K562 (cell line): ENCODE measurements at regions not wholly inside any gene's neighbourhood (a gene's known extent, or its start where the extent isn't known, plus 50 kb on each side); places are given as distances from the start of the nearest gene placed in this dataset.

Source experiments
- CEBPG ChIP-seq, 3 experiments: fragments of 200-800 bp in 1 of 3; sonication (Bioruptor generic) in 1 of 3; sonication (generic) in 1 of 3; formaldehyde crosslinking in 1 of 3; IDR thresholded peaks in 2 of 3; conservative IDR thresholded peaks in 1 of 3; 2 replicates each; pipeline versions ENCODE4 v1.6.1 to v1.8.0; 2016 to 2022; ENCODE audit warnings: missing compliant biosample characterization in 2 of 3, missing genetic modification characterization in 2 of 3, mild to moderate bottlenecking in 1 of 3, missing genetic modification reagents in 1 of 3
- NCOA4 ChIP-seq: fragments of 450-650 bp; IDR thresholded peaks from 2 replicates; pipeline ENCODE4 v1.6.1; 2018; ENCODE audit warnings: mild to moderate bottlenecking; ENCODE audit not compliant: partially characterized antibody
- PHB2 ChIP-seq: fragments of 450-650 bp; IDR thresholded peaks from 2 replicates; pipeline ENCODE4 v1.6.1; 2017; ENCODE audit warnings: low read depth
- SP2 ChIP-seq: IDR thresholded peaks from 2 replicates; pipeline ENCODE4 v1.6.1; 2011; ENCODE audit warnings: mild to moderate bottlenecking, low read depth, low read length, moderate library complexity; ENCODE audit not compliant: poor library complexity, severe bottlenecking; ENCODE audit errors: extremely low read depth
- TEAD4 ChIP-seq, 2 experiments: sonication (generic) in 1 of 2; formaldehyde crosslinking in 1 of 2; IDR thresholded peaks; 2 replicates each; pipeline versions ENCODE4 v1.6.1 to v1.8.0; 2012 to 2022; ENCODE audit warnings: borderline replicate concordance in 1 of 2, inconsistent platforms in 1 of 2, low read length in 1 of 2, mild to moderate bottlenecking in 1 of 2, missing genetic modification reagents in 1 of 2
- ZNF41 ChIP-seq: fragments of 250-450 bp; sonication (Bioruptor Pico); conservative IDR thresholded peaks from 2 replicates; pipeline ENCODE4 v1.4.0; 2020; ENCODE audit warnings: mild to moderate bottlenecking
- TF ChIP-seq, protein P1 (sequence below): fragments of 450-650 bp; IDR thresholded peaks from 2 replicates; pipeline ENCODE4 v1.7.0; 2016; ENCODE audit warnings: borderline replicate concordance
- TF ChIP-seq, protein P2 (sequence below), 2 experiments: fragments of 450-650 bp in 1 of 2; sonication (generic) in 1 of 2; formaldehyde crosslinking in 1 of 2; IDR thresholded peaks; 2 replicates each; pipeline versions ENCODE4 v1.7.1 to v1.9.0; 2016 to 2022; ENCODE audit warnings: inconsistent platforms in 1 of 2, mild to moderate bottlenecking in 1 of 2, missing genetic modification reagents in 1 of 2

GRCh38 chr6:92635553-92636153, 783.7 kb downstream of the EPHA7 start (continued):
- TF ChIP-seq, protein P1, sequence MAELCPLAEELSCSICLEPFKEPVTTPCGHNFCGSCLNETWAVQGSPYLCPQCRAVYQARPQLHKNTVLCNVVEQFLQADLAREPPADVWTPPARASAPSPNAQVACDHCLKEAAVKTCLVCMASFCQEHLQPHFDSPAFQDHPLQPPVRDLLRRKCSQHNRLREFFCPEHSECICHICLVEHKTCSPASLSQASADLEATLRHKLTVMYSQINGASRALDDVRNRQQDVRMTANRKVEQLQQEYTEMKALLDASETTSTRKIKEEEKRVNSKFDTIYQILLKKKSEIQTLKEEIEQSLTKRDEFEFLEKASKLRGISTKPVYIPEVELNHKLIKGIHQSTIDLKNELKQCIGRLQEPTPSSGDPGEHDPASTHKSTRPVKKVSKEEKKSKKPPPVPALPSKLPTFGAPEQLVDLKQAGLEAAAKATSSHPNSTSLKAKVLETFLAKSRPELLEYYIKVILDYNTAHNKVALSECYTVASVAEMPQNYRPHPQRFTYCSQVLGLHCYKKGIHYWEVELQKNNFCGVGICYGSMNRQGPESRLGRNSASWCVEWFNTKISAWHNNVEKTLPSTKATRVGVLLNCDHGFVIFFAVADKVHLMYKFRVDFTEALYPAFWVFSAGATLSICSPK = no peak
- TF ChIP-seq ZNF41 (CRISPR knock-in tag) (no peak), PHB2 (no peak), SP2 (no peak), CEBPG (CRISPR knock-in tag; IDR thresholded peaks at IDR 0.05) (no peak), CEBPG (tag; conservative IDR thresholded peaks at IDR 0.05 in 1 of 2, IDR thresholded peaks at IDR 0.05 in 1 of 2) (no peak), TEAD4 (IDR thresholded peaks at IDR 0.05; ENCODE audit: low read length) (no peak), TEAD4 (CRISPR knock-in tag; IDR thresholded peaks at IDR 0.05; ENCODE audit: borderline replicate concordance) (no peak), NCOA4 (no peak)
- TF ChIP-seq, protein P2, sequence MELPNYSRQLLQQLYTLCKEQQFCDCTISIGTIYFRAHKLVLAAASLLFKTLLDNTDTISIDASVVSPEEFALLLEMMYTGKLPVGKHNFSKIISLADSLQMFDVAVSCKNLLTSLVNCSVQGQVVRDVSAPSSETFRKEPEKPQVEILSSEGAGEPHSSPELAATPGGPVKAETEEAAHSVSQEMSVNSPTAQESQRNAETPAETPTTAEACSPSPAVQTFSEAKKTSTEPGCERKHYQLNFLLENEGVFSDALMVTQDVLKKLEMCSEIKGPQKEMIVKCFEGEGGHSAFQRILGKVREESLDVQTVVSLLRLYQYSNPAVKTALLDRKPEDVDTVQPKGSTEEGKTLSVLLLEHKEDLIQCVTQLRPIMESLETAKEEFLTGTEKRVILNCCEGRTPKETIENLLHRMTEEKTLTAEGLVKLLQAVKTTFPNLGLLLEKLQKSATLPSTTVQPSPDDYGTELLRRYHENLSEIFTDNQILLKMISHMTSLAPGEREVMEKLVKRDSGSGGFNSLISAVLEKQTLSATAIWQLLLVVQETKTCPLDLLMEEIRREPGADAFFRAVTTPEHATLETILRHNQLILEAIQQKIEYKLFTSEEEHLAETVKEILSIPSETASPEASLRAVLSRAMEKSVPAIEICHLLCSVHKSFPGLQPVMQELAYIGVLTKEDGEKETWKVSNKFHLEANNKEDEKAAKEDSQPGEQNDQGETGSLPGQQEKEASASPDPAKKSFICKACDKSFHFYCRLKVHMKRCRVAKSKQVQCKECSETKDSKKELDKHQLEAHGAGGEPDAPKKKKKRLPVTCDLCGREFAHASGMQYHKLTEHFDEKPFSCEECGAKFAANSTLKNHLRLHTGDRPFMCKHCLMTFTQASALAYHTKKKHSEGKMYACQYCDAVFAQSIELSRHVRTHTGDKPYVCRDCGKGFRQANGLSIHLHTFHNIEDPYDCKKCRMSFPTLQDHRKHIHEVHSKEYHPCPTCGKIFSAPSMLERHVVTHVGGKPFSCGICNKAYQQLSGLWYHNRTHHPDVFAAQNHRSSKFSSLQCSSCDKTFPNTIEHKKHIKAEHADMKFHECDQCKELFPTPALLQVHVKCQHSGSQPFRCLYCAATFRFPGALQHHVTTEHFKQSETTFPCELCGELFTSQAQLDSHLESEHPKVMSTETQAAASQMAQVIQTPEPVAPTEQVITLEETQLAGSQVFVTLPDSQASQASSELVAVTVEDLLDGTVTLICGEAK (IDR thresholded peaks at IDR 0.05) = no peak
- TF ChIP-seq, protein P2 (CRISPR knock-in tag; IDR thresholded peaks at IDR 0.05) = no peak
